ENCODE measurements at regions not wholly inside any gene's neighbourhood (a gene's known extent, or its start where the extent isn't known, plus 50 kb on each side); places are given as distances from the start of the nearest gene placed in this dataset.

- TF ChIP-seq TCF4 (CRISPR knock-in tag; IDR thresholded peaks at IDR 0.05; ENCODE audit: borderline replicate concordance): no peak
- no peak for TF ChIP-seq OSR1 (CRISPR knock-in tag; IDR thresholded peaks at IDR 0.05)
- no peak for TF ChIP-seq PPARA (CRISPR knock-in tag; IDR thresholded peaks at IDR 0.05; ENCODE audit: borderline replicate concordance)
- no peak for TF ChIP-seq ZFP30 (CRISPR knock-in tag; IDR thresholded peaks at IDR 0.05)
- no peak for TF ChIP-seq ZNF70 (CRISPR knock-in tag; IDR thresholded peaks at IDR 0.05)
Observed at GRCh38 chr10:52617346-52617745, 155.2 kb downstream of the MBL2 start.
